Tibial artery (tissue), 4 donors: ENCODE measurements at regions not wholly inside any gene's neighbourhood (a gene's known extent, or its start where the extent isn't known, plus 50 kb on each side); places are given as distances from the start of the nearest gene placed in this dataset.
"Not testable (repeated sequence)": the region's sequence is repeated elsewhere in the genome, so short reads cannot be mapped to it uniquely, and the experiment has no call there.

ENCODE experiments used
- DNase-seq, 2 donors: peaks; one replicate each; pipeline ENCODE4 v3.0.0-alpha.2; 2019
- H3K27ac ChIP-seq, 2 donors: fragments of 200-600 bp; sonication (generic) in 1 of 2; 1 replicate in 1 of 2; 2 replicates in 1 of 2; pipeline ENCODE4 v1.5.1; 2018 to 2019; ENCODE audit warnings: mild to moderate bottlenecking in 1 of 2
- H3K27me3 ChIP-seq, 2 donors: fragments of 200-600 bp; sonication (generic) in 1 of 2; one replicate each; pipeline versions ENCODE4 v1.5.1 to v1.6.0; 2016 to 2019
- H3K36me3 ChIP-seq, 3 donors: fragments of 200-600 bp; sonication (generic) in 2 of 3; one replicate each; pipeline ENCODE4 v1.5.1; 2016 to 2019; ENCODE audit warnings: mild to moderate bottlenecking in 2 of 3
- H3K4me1 ChIP-seq, 4 donors: fragments of 200-600 bp; sonication (generic) in 2 of 4; 1 replicate in 3 of 4; 2 replicates in 1 of 4; pipeline ENCODE4 v1.5.1; 2016 to 2019
- H3K4me3 ChIP-seq, 2 donors: fragments of 200-600 bp; sonication (generic) in 1 of 2; 1 replicate in 1 of 2; 2 replicates in 1 of 2; pipeline ENCODE4 v1.5.1; 2018 to 2019; ENCODE audit warnings: mild to moderate bottlenecking in 2 of 2
- H3K9me3 ChIP-seq, 3 donors: fragments of 200-600 bp; sonication (generic) in 1 of 3; one replicate each; pipeline ENCODE4 v1.5.1; 2016 to 2019
- intact Hi-C: fragments of 100-400 bp; cut with DNase I; formaldehyde crosslinking; loops from one replicate; pipeline ENCODE4 v1.15.0; 2023; ENCODE audit warnings: low total_unique reads
- TF ChIP-seq, protein P1 (sequence below), 2 experiments: fragments of 200-600 bp in 1 of 2; fragments of 450-650 bp in 1 of 2; IDR thresholded peaks; one replicate each; pipeline ENCODE4 v1.5.1; 2017 to 2019; ENCODE audit warnings: antibody characterized with exemption in 2 of 2, mild to moderate bottlenecking in 1 of 2, moderate library complexity in 1 of 2

DNA sequence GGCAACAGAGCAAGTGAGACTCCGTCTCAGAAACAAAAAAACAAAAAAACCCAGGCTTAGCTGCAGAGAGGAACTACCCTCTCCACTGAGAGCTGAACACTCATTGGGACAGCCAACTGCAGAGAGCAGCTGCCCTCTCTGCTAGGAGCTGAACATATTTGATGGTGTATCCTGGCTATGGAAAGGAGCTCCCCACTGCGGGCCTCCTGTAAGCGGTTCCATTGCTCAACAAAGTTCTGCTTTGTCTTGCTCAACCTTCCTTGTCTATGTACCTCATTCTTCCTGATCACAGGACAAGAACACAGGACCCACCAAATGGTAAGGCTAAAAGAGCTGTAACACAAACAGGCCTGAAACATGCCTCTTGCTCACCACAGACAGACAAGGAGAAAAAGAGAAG lies 246.3 kb upstream of the LRRTM4 start:
- Histone ChIP-seq H3K27me3 (no peaks in the 10 kb centered on the region), H3K27ac (no peak overlapping the region), H3K4me1 (no peaks in the 10 kb centered on the region), H3K9me3 (no peaks in the 10 kb centered on the region), H3K36me3 (no peaks in the 10 kb centered on the region), H3K4me3 (no peak overlapping the region)
- no peak for DNase-seq
- TF ChIP-seq, protein P1, sequence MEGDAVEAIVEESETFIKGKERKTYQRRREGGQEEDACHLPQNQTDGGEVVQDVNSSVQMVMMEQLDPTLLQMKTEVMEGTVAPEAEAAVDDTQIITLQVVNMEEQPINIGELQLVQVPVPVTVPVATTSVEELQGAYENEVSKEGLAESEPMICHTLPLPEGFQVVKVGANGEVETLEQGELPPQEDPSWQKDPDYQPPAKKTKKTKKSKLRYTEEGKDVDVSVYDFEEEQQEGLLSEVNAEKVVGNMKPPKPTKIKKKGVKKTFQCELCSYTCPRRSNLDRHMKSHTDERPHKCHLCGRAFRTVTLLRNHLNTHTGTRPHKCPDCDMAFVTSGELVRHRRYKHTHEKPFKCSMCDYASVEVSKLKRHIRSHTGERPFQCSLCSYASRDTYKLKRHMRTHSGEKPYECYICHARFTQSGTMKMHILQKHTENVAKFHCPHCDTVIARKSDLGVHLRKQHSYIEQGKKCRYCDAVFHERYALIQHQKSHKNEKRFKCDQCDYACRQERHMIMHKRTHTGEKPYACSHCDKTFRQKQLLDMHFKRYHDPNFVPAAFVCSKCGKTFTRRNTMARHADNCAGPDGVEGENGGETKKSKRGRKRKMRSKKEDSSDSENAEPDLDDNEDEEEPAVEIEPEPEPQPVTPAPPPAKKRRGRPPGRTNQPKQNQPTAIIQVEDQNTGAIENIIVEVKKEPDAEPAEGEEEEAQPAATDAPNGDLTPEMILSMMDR (IDR thresholded peaks at IDR 0.05) = no peak
- intact Hi-C loops = no loop called here

DNA sequence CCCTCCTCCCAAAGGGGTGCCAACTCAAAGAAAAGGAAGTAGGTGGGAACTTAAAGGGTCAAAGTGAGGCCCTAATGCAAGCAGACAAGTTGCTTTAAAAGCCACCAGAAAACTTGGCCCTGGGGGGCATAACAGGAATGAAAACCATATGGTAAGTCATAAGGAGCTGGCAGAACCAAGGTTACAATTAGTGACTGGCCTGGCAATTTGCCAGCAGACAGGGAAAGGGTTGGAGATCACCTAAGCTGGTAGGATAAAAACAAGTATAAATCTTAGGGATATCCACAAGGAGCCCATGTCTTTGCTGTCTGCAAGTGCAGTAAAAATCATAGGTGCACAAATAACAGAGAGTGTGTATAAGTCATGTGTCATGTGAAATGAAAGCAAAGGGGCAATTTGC lies 256.7 kb upstream of the LRRTM4 start:
- Histone ChIP-seq H3K27ac (no peak overlapping the region), H3K4me3 (no peak overlapping the region), H3K36me3 (no peaks in the 10 kb centered on the region), H3K27me3 (no peaks in the 10 kb centered on the region), H3K9me3 (no peaks in the 10 kb centered on the region), H3K4me1 (no peaks in the 10 kb centered on the region)
- intact Hi-C loops = no loop called here
- no peak for DNase-seq
- TF ChIP-seq, protein P1 (IDR thresholded peaks at IDR 0.05) = no peak

DNA sequence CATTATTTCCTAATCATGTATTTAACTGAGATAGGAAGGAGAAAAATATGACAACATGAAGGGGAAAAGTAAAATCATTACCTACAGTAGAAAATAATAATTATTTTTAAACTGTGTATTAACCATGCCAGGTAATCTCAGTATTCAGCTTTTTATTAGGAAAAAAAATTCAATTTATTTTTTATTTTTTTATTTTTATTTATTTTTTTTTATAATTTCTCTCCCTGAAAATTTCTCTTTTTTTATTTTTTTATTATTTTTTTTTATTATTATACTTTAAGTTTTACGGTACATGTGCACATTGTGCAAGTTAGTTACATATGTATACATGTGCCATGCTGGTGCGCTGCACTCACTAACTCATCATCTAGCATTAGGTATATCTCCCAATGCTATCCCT lies 271.3 kb upstream of the LRRTM4 start:
- H3K27me3 ChIP-seq, DNase-seq, H3K4me1 ChIP-seq, H3K27ac ChIP-seq, intact Hi-C loops, H3K4me3 ChIP-seq, H3K9me3 ChIP-seq, H3K36me3 ChIP-seq: not testable (repeated sequence)

DNA sequence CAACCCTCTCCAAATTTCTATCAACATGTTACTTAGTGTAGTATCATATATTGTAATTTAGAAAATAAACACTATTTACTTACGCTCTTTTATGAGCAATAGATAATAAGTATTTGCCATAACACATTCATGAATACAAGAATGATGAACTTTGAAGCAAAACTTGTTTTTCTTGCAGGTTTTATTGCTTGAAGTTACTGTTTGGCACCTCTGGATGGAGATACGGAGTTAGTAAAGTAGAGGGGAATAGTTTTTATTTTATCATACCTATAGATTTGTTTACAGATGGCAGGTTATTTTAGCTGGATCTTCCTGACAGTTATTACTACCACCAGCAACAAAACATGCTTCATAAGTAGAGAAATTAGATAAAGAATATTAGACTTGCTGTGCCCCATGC lies 274.2 kb upstream of the LRRTM4 start:
- no peak for DNase-seq
- Histone ChIP-seq H3K9me3 (no peaks in the 10 kb centered on the region), H3K4me3 (no peak overlapping the region), H3K27ac (no peak overlapping the region), H3K36me3 (no peaks in the 10 kb centered on the region), H3K27me3 (no peaks in the 10 kb centered on the region), H3K4me1 (no peaks in the 10 kb centered on the region)
- TF ChIP-seq, protein P1 (IDR thresholded peaks at IDR 0.05) = no peak
- intact Hi-C loops = no loop called here

DNA sequence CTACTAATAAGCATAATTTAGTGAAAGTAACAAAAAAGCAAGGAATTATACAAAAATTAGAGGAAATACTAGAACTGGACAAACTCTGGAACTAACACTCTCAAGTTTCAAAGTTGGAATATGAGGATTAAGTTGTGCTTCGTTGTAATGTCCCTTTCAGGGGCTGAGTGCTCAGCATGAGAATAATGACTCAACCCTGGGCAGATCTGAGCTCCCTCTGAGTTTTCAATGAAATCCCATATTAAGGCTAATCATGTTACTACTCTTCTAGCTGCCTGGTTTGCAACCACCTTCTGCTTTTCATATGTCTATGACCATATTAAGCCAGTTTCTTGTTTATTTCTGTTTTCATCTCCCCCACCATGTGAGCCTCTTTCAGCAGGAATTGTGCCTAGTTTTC lies 274.9 kb upstream of the LRRTM4 start:
- DNase-seq = no peak
- Histone ChIP-seq H3K27me3 (no peaks in the 10 kb centered on the region), H3K36me3 (no peaks in the 10 kb centered on the region), H3K9me3 (no peaks in the 10 kb centered on the region), H3K4me1 (no peaks in the 10 kb centered on the region), H3K4me3 (no peak overlapping the region), H3K27ac (no peak overlapping the region)
- intact Hi-C loops = no loop called here
- TF ChIP-seq, protein P1 (IDR thresholded peaks at IDR 0.05) = no peak

DNA sequence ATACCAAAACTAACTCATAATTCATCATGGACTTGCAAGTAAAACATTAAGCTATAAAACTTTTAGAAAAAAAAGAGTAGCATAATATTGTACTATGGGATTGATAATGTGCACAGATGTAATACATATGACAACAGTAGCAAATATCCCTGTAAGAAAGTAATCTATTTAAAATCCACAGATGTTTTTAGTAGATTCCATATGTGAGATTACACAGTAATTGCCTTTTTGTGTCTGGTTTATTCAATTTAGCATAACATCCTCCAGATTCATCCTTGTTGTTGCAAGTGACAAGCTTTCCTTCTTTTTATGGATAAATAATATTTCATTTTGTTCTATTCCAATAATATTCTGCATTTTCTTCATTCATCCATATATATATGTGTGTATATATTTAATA lies 278.2 kb upstream of the LRRTM4 start:
- DNase-seq = no peak
- no peaks in the 10 kb centered on the region for H3K36me3 ChIP-seq
- no peaks in the 10 kb centered on the region for H3K27me3 ChIP-seq
- intact Hi-C loops = no loop called here
- TF ChIP-seq, protein P1 (IDR thresholded peaks at IDR 0.05) = no peak
- no peak overlapping the region for H3K27ac ChIP-seq
- H3K4me1 ChIP-seq = no peaks in the 10 kb centered on the region
- H3K4me3 ChIP-seq = no peak overlapping the region
- no peaks in the 10 kb centered on the region for H3K9me3 ChIP-seq
